C4-2B (cell line): ENCODE measurements at regions not wholly inside any gene's neighbourhood (a gene's known extent, or its start where the extent isn't known, plus 50 kb on each side); places are given as distances from the start of the nearest gene placed in this dataset.

ENCODE experiments used
- H3K27ac ChIP-seq: fragments of 450-650 bp; 2 replicates; pipeline ENCODE4 v1.5.1; 2017
- ZFX ChIP-seq: fragments of 450-650 bp; IDR thresholded peaks from 2 replicates; pipeline ENCODE4 v1.6.1; 2017
- TF ChIP-seq, protein P1 (sequence below): fragments of 450-650 bp; conservative IDR thresholded peaks from 2 replicates; pipeline ENCODE4 v1.5.1; 2017; ENCODE audit warnings: mild to moderate bottlenecking

DNA sequence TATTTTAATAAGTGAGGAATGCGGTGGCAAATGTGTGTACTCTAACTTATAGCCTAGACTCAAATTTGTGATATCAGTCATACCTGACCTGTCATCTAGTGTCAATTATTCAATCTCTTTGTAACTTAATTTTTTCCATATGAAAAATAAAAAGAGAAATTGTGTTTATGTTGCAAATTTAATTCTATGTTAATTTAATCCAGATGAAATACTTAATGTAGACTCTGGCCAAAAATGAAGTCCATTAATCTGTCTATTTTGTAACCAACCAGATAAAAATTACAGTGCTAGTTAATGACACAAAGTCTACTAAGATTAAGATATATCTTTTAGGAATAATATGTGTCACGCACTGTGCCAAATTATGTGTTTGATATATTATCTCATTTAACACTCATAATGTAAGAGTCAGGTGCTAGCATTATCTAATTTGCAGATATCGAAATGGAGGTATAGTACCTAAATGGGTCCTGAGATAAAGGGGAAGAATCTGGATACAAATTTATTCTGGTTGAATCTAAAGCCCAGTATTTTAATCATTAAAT, 712.1 kb downstream of the KCTD16 start:
- TF ChIP-seq ZFX, result no peak
- TF ChIP-seq, protein P1, sequence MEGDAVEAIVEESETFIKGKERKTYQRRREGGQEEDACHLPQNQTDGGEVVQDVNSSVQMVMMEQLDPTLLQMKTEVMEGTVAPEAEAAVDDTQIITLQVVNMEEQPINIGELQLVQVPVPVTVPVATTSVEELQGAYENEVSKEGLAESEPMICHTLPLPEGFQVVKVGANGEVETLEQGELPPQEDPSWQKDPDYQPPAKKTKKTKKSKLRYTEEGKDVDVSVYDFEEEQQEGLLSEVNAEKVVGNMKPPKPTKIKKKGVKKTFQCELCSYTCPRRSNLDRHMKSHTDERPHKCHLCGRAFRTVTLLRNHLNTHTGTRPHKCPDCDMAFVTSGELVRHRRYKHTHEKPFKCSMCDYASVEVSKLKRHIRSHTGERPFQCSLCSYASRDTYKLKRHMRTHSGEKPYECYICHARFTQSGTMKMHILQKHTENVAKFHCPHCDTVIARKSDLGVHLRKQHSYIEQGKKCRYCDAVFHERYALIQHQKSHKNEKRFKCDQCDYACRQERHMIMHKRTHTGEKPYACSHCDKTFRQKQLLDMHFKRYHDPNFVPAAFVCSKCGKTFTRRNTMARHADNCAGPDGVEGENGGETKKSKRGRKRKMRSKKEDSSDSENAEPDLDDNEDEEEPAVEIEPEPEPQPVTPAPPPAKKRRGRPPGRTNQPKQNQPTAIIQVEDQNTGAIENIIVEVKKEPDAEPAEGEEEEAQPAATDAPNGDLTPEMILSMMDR, result no peak
- H3K27ac ChIP-seq, result no peak overlapping the region

DNA sequence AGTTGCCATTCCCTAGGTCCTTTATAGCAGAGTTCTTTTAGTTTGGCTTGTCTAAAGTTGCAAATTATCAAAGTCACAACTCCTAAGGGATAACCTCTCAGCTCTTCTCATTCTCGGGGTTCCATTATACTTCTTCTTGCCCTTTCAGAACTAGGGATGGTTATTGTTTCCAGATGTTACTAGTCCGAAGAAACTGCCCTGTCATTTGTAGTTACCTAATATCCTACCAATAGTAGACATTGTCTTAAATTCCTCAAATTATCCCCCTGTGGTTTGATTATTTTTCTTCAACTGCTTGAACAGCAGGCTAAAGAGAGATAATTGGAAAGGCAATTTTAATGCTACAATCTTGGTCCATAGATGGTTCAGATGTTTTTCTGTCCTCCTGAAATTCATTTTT, 709.8 kb downstream of the KCTD16 start:
- TF ChIP-seq, protein P1, result no peak
- no peak for TF ChIP-seq ZFX
- no peak overlapping the region for H3K27ac ChIP-seq

DNA sequence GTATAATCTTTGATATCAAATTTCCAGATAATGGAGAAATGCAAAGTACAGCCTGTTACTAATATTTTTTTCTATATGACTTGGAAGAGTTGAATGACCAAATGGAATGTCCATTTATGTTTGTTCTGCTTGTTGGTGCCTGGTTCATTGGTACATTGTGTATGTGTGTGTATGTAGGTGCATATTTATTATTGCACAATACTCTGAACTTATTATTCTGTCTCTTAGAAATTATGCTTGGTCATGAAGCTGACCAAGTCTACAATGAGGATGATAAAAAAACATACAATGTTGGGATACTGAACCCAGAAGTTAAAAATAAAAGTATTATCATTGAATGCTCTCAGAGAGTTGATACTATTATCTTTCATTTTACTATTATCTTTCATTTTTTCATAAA, 706.3 kb downstream of the KCTD16 start:
- no peak for TF ChIP-seq ZFX
- TF ChIP-seq, protein P1, result no peak
- no peak overlapping the region for H3K27ac ChIP-seq

DNA sequence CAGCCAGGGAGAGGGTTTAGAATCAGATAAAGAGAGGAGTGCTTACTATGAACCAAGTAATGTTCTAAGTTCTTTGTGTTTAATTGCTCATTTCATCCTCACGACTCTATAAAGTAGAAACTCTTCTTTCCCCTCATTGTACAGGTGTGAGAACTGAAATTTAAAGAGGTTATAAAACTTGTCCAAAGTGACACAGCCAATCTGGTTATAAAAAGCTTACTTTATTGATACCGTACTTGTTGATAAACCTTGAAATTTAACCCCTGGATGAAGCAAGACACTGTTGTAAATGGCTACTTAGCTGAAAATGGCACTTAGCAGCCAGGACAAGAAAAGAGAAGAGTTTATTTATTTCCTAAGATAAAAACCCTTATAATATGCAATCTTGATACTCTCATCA, 702.4 kb downstream of the KCTD16 start:
- TF ChIP-seq, protein P1, result no peak
- no peak for TF ChIP-seq ZFX
- H3K27ac ChIP-seq, result no peak overlapping the region

DNA sequence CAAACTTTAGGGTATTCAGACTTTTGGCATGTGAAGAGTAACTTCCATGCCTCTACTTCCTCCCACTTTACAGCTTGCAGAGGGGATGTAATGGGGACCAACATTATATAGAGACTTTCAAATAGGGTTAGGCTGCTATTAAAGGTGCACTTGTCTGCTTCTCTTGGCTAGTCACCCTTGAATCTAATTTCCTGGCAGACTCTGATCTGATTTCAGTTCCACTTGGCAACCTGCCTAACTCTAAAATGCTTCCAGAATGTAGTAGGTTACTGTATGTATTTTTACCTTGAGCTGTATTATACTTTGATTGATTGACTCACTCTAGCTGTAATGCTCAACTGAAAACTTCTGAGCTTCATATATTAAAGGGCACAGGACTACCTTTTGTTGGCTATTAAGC, 693.4 kb downstream of the KCTD16 start:
- no peak overlapping the region for H3K27ac ChIP-seq
- TF ChIP-seq, protein P1, result no peak
- no peak for TF ChIP-seq ZFX

DNA sequence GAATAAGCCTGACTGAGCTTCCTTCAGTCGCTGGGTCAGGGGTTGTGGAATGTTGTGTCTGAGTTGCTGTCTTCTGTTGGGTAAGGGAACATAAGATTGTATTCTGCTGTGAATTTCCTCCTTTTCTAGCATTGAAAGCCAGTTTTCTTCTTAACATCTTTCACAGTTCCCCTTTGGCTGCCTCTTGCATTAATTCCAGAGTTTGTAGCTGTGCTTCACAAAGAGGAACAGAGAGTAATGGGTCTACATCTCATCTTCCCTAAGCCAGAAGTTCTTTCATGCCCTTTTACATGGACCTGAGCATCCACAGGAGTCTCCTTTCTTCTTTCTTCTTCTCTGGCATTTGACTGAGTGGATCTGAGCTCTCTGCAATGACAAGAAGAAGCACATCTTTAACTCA, 686.8 kb downstream of the KCTD16 start:
- TF ChIP-seq, protein P1, result no peak
- TF ChIP-seq ZFX, result no peak
- no peak overlapping the region for H3K27ac ChIP-seq

DNA sequence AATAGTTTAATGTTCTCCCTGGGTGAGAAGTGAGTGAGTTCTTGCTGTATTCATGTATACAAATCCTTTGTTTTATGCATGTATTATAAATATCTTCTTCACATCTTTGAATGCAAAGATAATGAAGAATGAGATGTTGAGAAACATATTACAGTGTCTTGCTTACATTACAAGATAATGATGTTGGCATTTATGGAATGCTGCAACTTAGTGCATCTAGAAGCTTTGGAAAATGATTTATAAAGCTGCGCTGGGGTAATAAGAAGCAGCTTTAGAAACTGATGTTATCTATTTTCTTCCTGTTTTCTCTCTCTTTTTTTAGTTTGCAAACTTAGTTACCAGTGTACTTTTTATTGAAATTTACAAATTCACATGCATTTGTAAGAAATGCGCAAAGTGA, 673.4 kb downstream of the KCTD16 start:
- TF ChIP-seq, protein P1, result no peak
- no peak for TF ChIP-seq ZFX
- no peak overlapping the region for H3K27ac ChIP-seq
